H9 (cell line): ENCODE measurements at regions not wholly inside any gene's neighbourhood (a gene's known extent, or its start where the extent isn't known, plus 50 kb on each side); places are given as distances from the start of the nearest gene placed in this dataset.

Experiments
- DNase-seq: peaks from one replicate; pipeline ENCODE4 v3.0.0-alpha.2; 2017
- H2AFZ ChIP-seq: one replicate; pipeline ENCODE4 v1.6.1; 2013; ENCODE audit warnings: mild to moderate bottlenecking, low read length, control low read depth, moderate library complexity
- H2AK5ac ChIP-seq: 2 replicates; pipeline ENCODE4 v1.6.1; 2013; ENCODE audit warnings: low read length, control low read depth, mixed read lengths; ENCODE audit not compliant: insufficient read length
- H2BK120ac ChIP-seq: one replicate; pipeline ENCODE4 v1.6.1; 2013; ENCODE audit warnings: low read depth, mild to moderate bottlenecking, low read length, control low read depth, inconsistent platforms; ENCODE audit not compliant: poor library complexity, severe bottlenecking
- H2BK12ac ChIP-seq: 2 replicates; pipeline ENCODE4 v1.6.1; 2013; ENCODE audit warnings: low read length, control low read depth, mixed read lengths, low read depth; ENCODE audit not compliant: insufficient read length
- H2BK15ac ChIP-seq: 2 replicates; pipeline ENCODE4 v1.6.1; 2013; ENCODE audit warnings: low read depth, low read length, control low read depth
- H2BK20ac ChIP-seq: one replicate; pipeline ENCODE4 v1.6.1; 2013; ENCODE audit warnings: low read depth, mild to moderate bottlenecking, low read length, control low read depth, inconsistent platforms; ENCODE audit not compliant: poor library complexity, severe bottlenecking
- H2BK5ac ChIP-seq: 2 replicates; pipeline ENCODE4 v1.6.1; 2013; ENCODE audit warnings: low read length, control low read depth, mixed read lengths; ENCODE audit not compliant: insufficient read length
- H3K14ac ChIP-seq: 2 replicates; pipeline ENCODE4 v1.6.1; 2013; ENCODE audit warnings: low read length, control low read depth; ENCODE audit not compliant: insufficient read depth
- H3K18ac ChIP-seq: 2 replicates; pipeline ENCODE4 v1.6.1; 2013; ENCODE audit warnings: low read depth, mild to moderate bottlenecking, mixed read lengths, low read length, control low read depth; ENCODE audit not compliant: insufficient read length
- H3K23ac ChIP-seq: 2 replicates; pipeline ENCODE4 v1.6.1; 2013; ENCODE audit warnings: low read length, control low read depth, mixed read lengths, low read depth; ENCODE audit not compliant: insufficient read length
- H3K23me2 ChIP-seq: 2 replicates; pipeline ENCODE4 v1.6.1; 2013; ENCODE audit warnings: low read depth, mild to moderate bottlenecking, mixed read lengths, low read length, control low read depth; ENCODE audit not compliant: insufficient read length, poor library complexity, severe bottlenecking
- H3K27ac ChIP-seq: 2 replicates; pipeline ENCODE4 v1.5.1; 2013; ENCODE audit warnings: low read length, control low read depth, mixed read lengths, low read depth; ENCODE audit not compliant: insufficient read length
- H3K27me3 ChIP-seq: 2 replicates; pipeline ENCODE4 v1.6.1; 2013; ENCODE audit warnings: low read length, control low read depth, inconsistent platforms; ENCODE audit not compliant: insufficient read depth
- H3K4ac ChIP-seq: 2 replicates; pipeline ENCODE4 v1.6.1; 2013; ENCODE audit warnings: low read depth, mild to moderate bottlenecking, control low read depth, inconsistent platforms, low read length, moderate library complexity
- H3K4me1 ChIP-seq: 2 replicates; pipeline ENCODE4 v1.6.1; 2013; ENCODE audit warnings: low read length, control low read depth, inconsistent platforms; ENCODE audit not compliant: insufficient read depth
- H3K4me2 ChIP-seq: 2 replicates; pipeline ENCODE4 v1.6.1; 2013; ENCODE audit warnings: low read length, control low read depth, mixed read lengths; ENCODE audit not compliant: insufficient read length, insufficient read depth
- H3K56ac ChIP-seq: 2 replicates; pipeline ENCODE4 v1.6.1; 2013; ENCODE audit warnings: low read depth, mild to moderate bottlenecking, mixed read lengths, low read length, control low read depth; ENCODE audit not compliant: insufficient read length
- H3K79me1 ChIP-seq: 2 replicates; pipeline ENCODE4 v1.6.1; 2013; ENCODE audit warnings: low read depth, mild to moderate bottlenecking, moderate library complexity, low read length, control low read depth, inconsistent platforms; ENCODE audit not compliant: insufficient read depth, poor library complexity, severe bottlenecking
- H3K79me2 ChIP-seq: 2 replicates; pipeline ENCODE4 v1.6.1; 2013; ENCODE audit warnings: low read length, control low read depth, inconsistent platforms; ENCODE audit not compliant: insufficient read depth
- H3K9ac ChIP-seq: 2 replicates; pipeline ENCODE4 v1.6.1; 2013; ENCODE audit warnings: low read length, control low read depth, mixed read lengths; ENCODE audit not compliant: insufficient read length; ENCODE audit errors: extremely low read depth
- H3K9me3 ChIP-seq: one replicate; pipeline ENCODE4 v1.6.1; 2013; ENCODE audit warnings: low read depth, low read length, inconsistent platforms; ENCODE audit not compliant: control insufficient read depth
- H3T11ph ChIP-seq: one replicate; pipeline ENCODE4 v1.6.1; 2013; ENCODE audit warnings: mild to moderate bottlenecking, low read length, control low read depth, inconsistent platforms
- H4K20me1 ChIP-seq: one replicate; pipeline ENCODE4 v1.6.1; 2013; ENCODE audit not compliant: control insufficient read depth, insufficient read length, insufficient read depth
- H4K5ac ChIP-seq: 2 replicates; pipeline ENCODE4 v1.6.1; 2013; ENCODE audit warnings: low read depth, mild to moderate bottlenecking, mixed read lengths, low read length, control low read depth; ENCODE audit not compliant: insufficient read length
- H4K8ac ChIP-seq: replicated peaks from 2 replicates; pipeline ENCODE4 v1.6.1; 2013; ENCODE audit warnings: low read length, control low read depth, mixed read lengths, low read depth; ENCODE audit not compliant: insufficient read length
- H4K91ac ChIP-seq: 2 replicates; pipeline ENCODE4 v1.6.1; 2013; ENCODE audit warnings: low read depth, mild to moderate bottlenecking, moderate library complexity, mixed read lengths, low read length, control low read depth; ENCODE audit not compliant: insufficient read length
- H3K27ac Mint-ChIP-seq, 3 experiments: 2 replicates in 2 of 3; 3 replicates in 1 of 3; pipeline ENCODE4 v1.8.0; 2020 to 2021; ENCODE audit warnings: mixed read lengths in 3 of 3, mild to moderate bottlenecking in 1 of 3, moderate library complexity in 1 of 3
- H3K27me3 Mint-ChIP-seq: 2 replicates; pipeline ENCODE4 v1.8.0; 2021; ENCODE audit warnings: low read depth, mild to moderate bottlenecking, moderate library complexity, mixed read lengths
- H3K36me3 Mint-ChIP-seq, 3 experiments: 2 replicates in 2 of 3; 3 replicates in 1 of 3; pipeline ENCODE4 v1.8.0; 2020 to 2021; ENCODE audit warnings: low read depth in 3 of 3, mixed read lengths in 3 of 3; ENCODE audit not compliant: insufficient read depth in 1 of 3
- H3K4me1 Mint-ChIP-seq, 2 experiments: 2 replicates each; pipeline ENCODE4 v1.8.0; 2020; ENCODE audit warnings: mixed read lengths in 2 of 2
- H3K4me3 Mint-ChIP-seq, 2 experiments: 2 replicates in 1 of 2; 3 replicates in 1 of 2; pipeline ENCODE4 v1.8.0; 2020 to 2021; ENCODE audit warnings: mild to moderate bottlenecking in 2 of 2, mixed read lengths in 2 of 2, moderate library complexity in 1 of 2
- H3K9me3 Mint-ChIP-seq, 2 experiments: 2 replicates in 1 of 2; 3 replicates in 1 of 2; pipeline ENCODE4 v1.8.0; 2020; ENCODE audit warnings: mild to moderate bottlenecking in 2 of 2, mixed read lengths in 2 of 2, moderate library complexity in 1 of 2
- WGBS: extraction: QIAGEN DNeasy Blood & Tissue Kit; methylation state at CpG from one replicate; pipeline ENCODE4 v1.1.7; 2013; ENCODE audit warnings: missing lambda C conversion rate, low lambda C conversion rate, mixed read lengths; ENCODE audit not compliant: insufficient read length; ENCODE audit errors: extremely low coverage; 5-methylcytosine and 5-hydroxymethylcytosine counted together
- TF ChIP-seq, protein P1 (sequence below): fragments of 200-600 bp; sonication (generic); conservative IDR thresholded peaks from 3 replicates; pipeline ENCODE4 v1.8.0; 2021; ENCODE audit warnings: antibody characterized with exemption, mild to moderate bottlenecking

DNA sequence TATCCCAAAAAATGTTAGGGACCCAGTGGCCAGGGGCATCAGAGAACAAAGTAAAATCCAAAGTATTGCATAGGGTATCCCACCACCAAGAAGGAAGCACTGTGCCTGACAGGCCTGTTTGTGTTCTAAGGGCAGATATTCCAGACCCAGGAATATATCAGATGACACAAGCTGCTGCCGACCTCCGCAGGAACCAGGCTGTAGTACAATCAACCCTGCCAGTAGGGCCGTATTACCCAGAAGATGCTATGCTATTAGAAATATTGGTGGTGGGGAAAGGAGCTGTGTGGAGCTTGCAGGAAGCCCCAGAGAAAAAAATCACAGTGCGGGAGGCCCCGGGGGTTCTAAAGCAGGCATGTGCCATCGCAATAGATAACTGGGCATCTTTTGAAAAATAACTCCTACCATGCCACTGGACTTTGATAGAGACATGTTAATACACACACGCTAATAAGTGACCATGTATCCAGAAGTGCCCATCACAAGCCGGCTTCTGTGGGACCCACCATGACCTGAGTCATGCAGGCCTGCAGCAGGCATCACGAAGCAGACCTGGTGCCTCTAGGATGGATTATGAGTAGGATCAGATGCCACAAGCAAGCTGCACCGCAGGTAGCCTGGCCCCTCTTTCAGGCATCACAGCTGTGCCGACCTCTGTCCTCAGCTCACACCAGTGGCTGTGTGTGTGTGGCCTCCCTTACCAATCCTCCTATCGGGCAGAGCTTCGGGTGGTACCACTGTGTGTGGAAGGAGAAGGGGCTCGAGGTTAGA, 242.7 kb downstream of the BCL11B start:
- Histone ChIP-seq H3K4me1 (no peaks in the 10 kb centered on the region), H2BK15ac (no peak overlapping the region), H4K5ac (no peak overlapping the region), H2BK20ac (no peak overlapping the region), H3K27me3 (no peaks in the 10 kb centered on the region), H2AK5ac (no peak overlapping the region), H3K9ac (no peak overlapping the region), H3K18ac (no peak overlapping the region), H3K23ac (no peak overlapping the region), H3T11ph (no peak overlapping the region), H3K79me2 (no peaks in the 10 kb centered on the region), H2BK120ac (no peak overlapping the region), H4K8ac (no peak overlapping the region), H3K79me1 (no peaks in the 10 kb centered on the region), H4K91ac (no peak overlapping the region), H3K4me2 (no peak overlapping the region), H4K20me1 (no peaks in the 10 kb centered on the region), H3K4ac (no peak overlapping the region), H2AFZ (no peak overlapping the region), H3K9me3 (no peaks in the 10 kb centered on the region), H3K14ac (no peak overlapping the region), H3K27ac (no peak overlapping the region), H2BK5ac (no peak overlapping the region), H3K23me2 (no peaks in the 10 kb centered on the region), H3K56ac (no peak overlapping the region), H2BK12ac (no peak overlapping the region)
- Mint-ChIP-seq H3K27ac (no peak overlapping the region), H3K4me3 (no peak overlapping the region), H3K36me3 (peaks cover 3 to 12% (median 3%) of the 10 kb centered on the region in 3 experiments; a peak in 4 of 7 replicates), H3K27me3 (peaks cover 9% of the 10 kb centered on the region), H3K9me3 (peaks cover 12 to 13% of the 10 kb centered on the region in 2 experiments), H3K4me1 (peaks cover 8 to 12% of the 10 kb centered on the region in 2 experiments; a peak in 3 of 4 replicates)
- TF ChIP-seq, protein P1, sequence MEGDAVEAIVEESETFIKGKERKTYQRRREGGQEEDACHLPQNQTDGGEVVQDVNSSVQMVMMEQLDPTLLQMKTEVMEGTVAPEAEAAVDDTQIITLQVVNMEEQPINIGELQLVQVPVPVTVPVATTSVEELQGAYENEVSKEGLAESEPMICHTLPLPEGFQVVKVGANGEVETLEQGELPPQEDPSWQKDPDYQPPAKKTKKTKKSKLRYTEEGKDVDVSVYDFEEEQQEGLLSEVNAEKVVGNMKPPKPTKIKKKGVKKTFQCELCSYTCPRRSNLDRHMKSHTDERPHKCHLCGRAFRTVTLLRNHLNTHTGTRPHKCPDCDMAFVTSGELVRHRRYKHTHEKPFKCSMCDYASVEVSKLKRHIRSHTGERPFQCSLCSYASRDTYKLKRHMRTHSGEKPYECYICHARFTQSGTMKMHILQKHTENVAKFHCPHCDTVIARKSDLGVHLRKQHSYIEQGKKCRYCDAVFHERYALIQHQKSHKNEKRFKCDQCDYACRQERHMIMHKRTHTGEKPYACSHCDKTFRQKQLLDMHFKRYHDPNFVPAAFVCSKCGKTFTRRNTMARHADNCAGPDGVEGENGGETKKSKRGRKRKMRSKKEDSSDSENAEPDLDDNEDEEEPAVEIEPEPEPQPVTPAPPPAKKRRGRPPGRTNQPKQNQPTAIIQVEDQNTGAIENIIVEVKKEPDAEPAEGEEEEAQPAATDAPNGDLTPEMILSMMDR: peak; percentile 36; the same call in 2 of the 3 replicates
- no CpG with 5 or more reads among the region's 14 CpGs for WGBS
- DNase-seq: no peak
